ENCODE measurements at regions not wholly inside any gene's neighbourhood (a gene's known extent, or its start where the extent isn't known, plus 50 kb on each side); places are given as distances from the start of the nearest gene placed in this dataset.

- TF ChIP-seq, protein P1, sequence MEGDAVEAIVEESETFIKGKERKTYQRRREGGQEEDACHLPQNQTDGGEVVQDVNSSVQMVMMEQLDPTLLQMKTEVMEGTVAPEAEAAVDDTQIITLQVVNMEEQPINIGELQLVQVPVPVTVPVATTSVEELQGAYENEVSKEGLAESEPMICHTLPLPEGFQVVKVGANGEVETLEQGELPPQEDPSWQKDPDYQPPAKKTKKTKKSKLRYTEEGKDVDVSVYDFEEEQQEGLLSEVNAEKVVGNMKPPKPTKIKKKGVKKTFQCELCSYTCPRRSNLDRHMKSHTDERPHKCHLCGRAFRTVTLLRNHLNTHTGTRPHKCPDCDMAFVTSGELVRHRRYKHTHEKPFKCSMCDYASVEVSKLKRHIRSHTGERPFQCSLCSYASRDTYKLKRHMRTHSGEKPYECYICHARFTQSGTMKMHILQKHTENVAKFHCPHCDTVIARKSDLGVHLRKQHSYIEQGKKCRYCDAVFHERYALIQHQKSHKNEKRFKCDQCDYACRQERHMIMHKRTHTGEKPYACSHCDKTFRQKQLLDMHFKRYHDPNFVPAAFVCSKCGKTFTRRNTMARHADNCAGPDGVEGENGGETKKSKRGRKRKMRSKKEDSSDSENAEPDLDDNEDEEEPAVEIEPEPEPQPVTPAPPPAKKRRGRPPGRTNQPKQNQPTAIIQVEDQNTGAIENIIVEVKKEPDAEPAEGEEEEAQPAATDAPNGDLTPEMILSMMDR (conservative IDR thresholded peaks at IDR 0.05; ENCODE audit: low read depth, low read length), result no peak
- TF ChIP-seq POLR2A (IDR thresholded peaks at IDR 0.05; ENCODE audit: low read depth, low read length), result no peak
- TF ChIP-seq MXI1 (IDR thresholded peaks at IDR 0.05; ENCODE audit: borderline replicate concordance, low read depth, low read length), result no peak
- TF ChIP-seq, protein P2, sequence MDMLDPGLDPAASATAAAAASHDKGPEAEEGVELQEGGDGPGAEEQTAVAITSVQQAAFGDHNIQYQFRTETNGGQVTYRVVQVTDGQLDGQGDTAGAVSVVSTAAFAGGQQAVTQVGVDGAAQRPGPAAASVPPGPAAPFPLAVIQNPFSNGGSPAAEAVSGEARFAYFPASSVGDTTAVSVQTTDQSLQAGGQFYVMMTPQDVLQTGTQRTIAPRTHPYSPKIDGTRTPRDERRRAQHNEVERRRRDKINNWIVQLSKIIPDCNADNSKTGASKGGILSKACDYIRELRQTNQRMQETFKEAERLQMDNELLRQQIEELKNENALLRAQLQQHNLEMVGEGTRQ (IDR thresholded peaks at IDR 0.05; ENCODE audit: low read depth, low read length), result no peak
- no peak for TF ChIP-seq RAD21 (IDR thresholded peaks at IDR 0.05; ENCODE audit: low read length)
Measured at GRCh38 chr15:47352217-47352616, 365.1 kb upstream of the SEMA6D start.

Measured in IMR-90 (cell line).